A673 (cell line): ENCODE measurements at regions not wholly inside any gene's neighbourhood (a gene's known extent, or its start where the extent isn't known, plus 50 kb on each side); places are given as distances from the start of the nearest gene placed in this dataset.

Experiments
- EZH2 ChIP-seq: fragments of 200-600 bp; sonication (generic); IDR thresholded peaks from 2 replicates; pipeline ENCODE4 v1.6.1; 2017; ENCODE audit warnings: borderline replicate concordance, low read depth, mild to moderate bottlenecking, mixed read lengths, antibody characterized with exemption, low read length; ENCODE audit not compliant: poor library complexity, severe bottlenecking
- TF ChIP-seq, protein P1 (sequence below): fragments of 300-800, 200-600 bp; sonication (generic); conservative IDR thresholded peaks from 2 replicates; pipeline ENCODE4 v1.5.1; 2017; ENCODE audit warnings: low read depth, mild to moderate bottlenecking, antibody characterized with exemption, low read length, moderate library complexity, mixed read lengths

DNA sequence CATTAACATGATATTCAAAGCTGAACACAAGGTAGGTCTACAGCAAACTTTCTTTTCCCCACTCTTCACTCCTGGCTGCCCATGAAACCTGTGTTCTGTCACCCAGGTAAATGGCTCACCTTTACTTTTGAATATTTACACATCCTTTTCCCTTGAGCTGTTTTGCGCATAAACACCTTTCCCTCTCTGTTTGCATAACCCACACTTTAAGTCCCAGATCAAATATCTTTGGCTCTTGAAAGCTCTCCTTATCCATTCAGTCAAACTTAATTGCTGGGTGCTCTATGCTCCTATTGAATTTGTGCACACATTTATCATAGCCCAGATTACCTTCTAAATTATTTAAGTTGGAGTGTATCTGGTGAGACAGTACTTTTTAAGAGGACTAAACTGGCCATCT lies 51.7 kb upstream of the ATP8A1 start:
- no peak for TF ChIP-seq EZH2
- TF ChIP-seq, protein P1, sequence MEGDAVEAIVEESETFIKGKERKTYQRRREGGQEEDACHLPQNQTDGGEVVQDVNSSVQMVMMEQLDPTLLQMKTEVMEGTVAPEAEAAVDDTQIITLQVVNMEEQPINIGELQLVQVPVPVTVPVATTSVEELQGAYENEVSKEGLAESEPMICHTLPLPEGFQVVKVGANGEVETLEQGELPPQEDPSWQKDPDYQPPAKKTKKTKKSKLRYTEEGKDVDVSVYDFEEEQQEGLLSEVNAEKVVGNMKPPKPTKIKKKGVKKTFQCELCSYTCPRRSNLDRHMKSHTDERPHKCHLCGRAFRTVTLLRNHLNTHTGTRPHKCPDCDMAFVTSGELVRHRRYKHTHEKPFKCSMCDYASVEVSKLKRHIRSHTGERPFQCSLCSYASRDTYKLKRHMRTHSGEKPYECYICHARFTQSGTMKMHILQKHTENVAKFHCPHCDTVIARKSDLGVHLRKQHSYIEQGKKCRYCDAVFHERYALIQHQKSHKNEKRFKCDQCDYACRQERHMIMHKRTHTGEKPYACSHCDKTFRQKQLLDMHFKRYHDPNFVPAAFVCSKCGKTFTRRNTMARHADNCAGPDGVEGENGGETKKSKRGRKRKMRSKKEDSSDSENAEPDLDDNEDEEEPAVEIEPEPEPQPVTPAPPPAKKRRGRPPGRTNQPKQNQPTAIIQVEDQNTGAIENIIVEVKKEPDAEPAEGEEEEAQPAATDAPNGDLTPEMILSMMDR = no peak
